Vagina (tissue), 2 donors: ENCODE measurements at regions not wholly inside any gene's neighbourhood (a gene's known extent, or its start where the extent isn't known, plus 50 kb on each side); places are given as distances from the start of the nearest gene placed in this dataset.

Experiments
- CTCF ChIP-seq, 3 experiments: fragments of 450-650 bp in 2 of 3; fragments of 200-600 bp in 1 of 3; sonication (generic) in 1 of 3; IDR thresholded peaks; one replicate each; pipeline ENCODE4 v1.5.1; 2017 to 2019; ENCODE audit warnings: antibody characterized with exemption in 3 of 3, mild to moderate bottlenecking in 2 of 3, moderate library complexity in 2 of 3
- POLR2A ChIP-seq, 2 donors: fragments of 450-650 bp; IDR thresholded peaks; one replicate each; pipeline ENCODE4 v1.6.1; 2017; ENCODE audit warnings: antibody characterized with exemption in 2 of 2, mild to moderate bottlenecking in 2 of 2, moderate library complexity in 2 of 2

GRCh38 chr2:15773204-15773603 lies 167.1 kb upstream of the MYCN start:
- TF ChIP-seq POLR2A (IDR thresholded peaks at IDR 0.05) (no peak), CTCF (IDR thresholded peaks at IDR 0.05) (no peak)
